Sigmoid colon (tissue), 4 donors: ENCODE measurements at regions not wholly inside any gene's neighbourhood (a gene's known extent, or its start where the extent isn't known, plus 50 kb on each side); places are given as distances from the start of the nearest gene placed in this dataset.

Experiments used
- CTCF ChIP-seq, 4 experiments: fragments of 450-650 bp in 3 of 4; fragments of 200-600 bp in 1 of 4; IDR thresholded peaks; one replicate each; pipeline ENCODE4 v1.5.1; 2016 to 2019; ENCODE audit warnings: antibody characterized with exemption in 4 of 4, mild to moderate bottlenecking in 3 of 4, moderate library complexity in 2 of 4
- EP300 ChIP-seq, 4 donors: sonication (generic); formaldehyde crosslinking; IDR thresholded peaks; one replicate each; pipeline ENCODE4 v1.6.1; 2017; ENCODE audit warnings: antibody characterized with exemption in 4 of 4
- POLR2A ChIP-seq, 2 donors: fragments of 450-650 bp; IDR thresholded peaks; one replicate each; pipeline ENCODE4 v1.6.1; 2016; ENCODE audit warnings: antibody characterized with exemption in 2 of 2, mild to moderate bottlenecking in 2 of 2, moderate library complexity in 2 of 2
- POLR2AphosphoS5 ChIP-seq, 4 donors: sonication (generic); formaldehyde crosslinking; IDR thresholded peaks; one replicate each; pipeline ENCODE4 v1.6.1; 2017; ENCODE audit warnings: antibody characterized with exemption in 4 of 4

- TF ChIP-seq CTCF (IDR thresholded peaks at IDR 0.05) (no peak), POLR2A (IDR thresholded peaks at IDR 0.05) (no peak), EP300 (IDR thresholded peaks at IDR 0.05) (no peak), POLR2AphosphoS5 (IDR thresholded peaks at IDR 0.05) (no peak)
Measured at GRCh38 chr2:12821656-12822055, 104.9 kb downstream of the TRIB2 start.
